ENCODE measurements at regions not wholly inside any gene's neighbourhood (a gene's known extent, or its start where the extent isn't known, plus 50 kb on each side); places are given as distances from the start of the nearest gene placed in this dataset.

- no peak for TF ChIP-seq ZFP30 (CRISPR knock-in tag; IDR thresholded peaks at IDR 0.05)
- TF ChIP-seq OSR1 (CRISPR knock-in tag; IDR thresholded peaks at IDR 0.05) = no peak
- TF ChIP-seq ZNF565 (CRISPR knock-in tag; conservative IDR thresholded peaks at IDR 0.05; ENCODE audit: low read depth) = no peak
- no peak for TF ChIP-seq ZFP3 (CRISPR knock-in tag; IDR thresholded peaks at IDR 0.05)
- no peak for TF ChIP-seq BACH2 (CRISPR knock-in tag; IDR thresholded peaks at IDR 0.05; ENCODE audit: borderline replicate concordance)
- no peak for TF ChIP-seq TCF4 (CRISPR knock-in tag; IDR thresholded peaks at IDR 0.05; ENCODE audit: borderline replicate concordance)
Measured at GRCh38 chr3:20604659-20605058, 418.7 kb upstream of the SGO1 start.

DNA sequence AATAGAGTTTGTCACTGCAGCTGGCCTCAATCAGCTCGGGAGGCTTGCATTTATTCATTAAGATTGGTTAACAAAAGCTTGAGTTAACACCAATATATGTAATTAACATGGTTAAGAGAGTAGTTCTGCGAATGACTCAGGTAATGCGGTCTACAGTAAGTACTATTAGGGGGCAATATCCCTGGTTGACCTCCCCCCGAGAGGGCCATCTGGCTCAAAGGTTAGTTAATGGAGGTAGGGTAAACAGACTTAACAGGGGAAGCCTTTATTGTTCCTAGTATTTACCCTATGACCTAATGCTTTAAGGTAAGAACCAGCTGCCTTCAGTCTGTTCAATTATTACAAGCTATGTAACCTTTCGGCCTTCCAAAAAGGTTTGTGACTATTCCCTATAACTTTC is 403.3 kb upstream of the SGO1 start:
- no peak for ATAC-seq
- TF ChIP-seq, protein P1, sequence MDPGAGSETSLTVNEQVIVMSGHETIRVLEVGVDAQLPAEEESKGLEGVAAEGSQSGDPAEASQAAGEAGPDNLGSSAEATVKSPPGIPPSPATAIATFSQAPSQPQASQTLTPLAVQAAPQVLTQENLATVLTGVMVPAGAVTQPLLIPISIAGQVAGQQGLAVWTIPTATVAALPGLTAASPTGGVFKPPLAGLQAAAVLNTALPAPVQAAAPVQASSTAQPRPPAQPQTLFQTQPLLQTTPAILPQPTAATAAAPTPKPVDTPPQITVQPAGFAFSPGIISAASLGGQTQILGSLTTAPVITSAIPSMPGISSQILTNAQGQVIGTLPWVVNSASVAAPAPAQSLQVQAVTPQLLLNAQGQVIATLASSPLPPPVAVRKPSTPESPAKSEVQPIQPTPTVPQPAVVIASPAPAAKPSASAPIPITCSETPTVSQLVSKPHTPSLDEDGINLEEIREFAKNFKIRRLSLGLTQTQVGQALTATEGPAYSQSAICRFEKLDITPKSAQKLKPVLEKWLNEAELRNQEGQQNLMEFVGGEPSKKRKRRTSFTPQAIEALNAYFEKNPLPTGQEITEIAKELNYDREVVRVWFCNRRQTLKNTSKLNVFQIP (CRISPR knock-in tag; IDR thresholded peaks at IDR 0.05; ENCODE audit: borderline replicate concordance, low read depth) = no peak
- TF ChIP-seq, protein P2, sequence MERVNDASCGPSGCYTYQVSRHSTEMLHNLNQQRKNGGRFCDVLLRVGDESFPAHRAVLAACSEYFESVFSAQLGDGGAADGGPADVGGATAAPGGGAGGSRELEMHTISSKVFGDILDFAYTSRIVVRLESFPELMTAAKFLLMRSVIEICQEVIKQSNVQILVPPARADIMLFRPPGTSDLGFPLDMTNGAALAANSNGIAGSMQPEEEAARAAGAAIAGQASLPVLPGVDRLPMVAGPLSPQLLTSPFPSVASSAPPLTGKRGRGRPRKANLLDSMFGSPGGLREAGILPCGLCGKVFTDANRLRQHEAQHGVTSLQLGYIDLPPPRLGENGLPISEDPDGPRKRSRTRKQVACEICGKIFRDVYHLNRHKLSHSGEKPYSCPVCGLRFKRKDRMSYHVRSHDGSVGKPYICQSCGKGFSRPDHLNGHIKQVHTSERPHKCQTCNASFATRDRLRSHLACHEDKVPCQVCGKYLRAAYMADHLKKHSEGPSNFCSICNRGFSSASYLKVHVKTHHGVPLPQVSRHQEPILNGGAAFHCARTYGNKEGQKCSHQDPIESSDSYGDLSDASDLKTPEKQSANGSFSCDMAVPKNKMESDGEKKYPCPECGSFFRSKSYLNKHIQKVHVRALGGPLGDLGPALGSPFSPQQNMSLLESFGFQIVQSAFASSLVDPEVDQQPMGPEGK (CRISPR knock-in tag; IDR thresholded peaks at IDR 0.05; ENCODE audit: borderline replicate concordance) = no peak
- TF ChIP-seq TCF4 (CRISPR knock-in tag; IDR thresholded peaks at IDR 0.05; ENCODE audit: borderline replicate concordance) = no peak

More at GRCh38 chr3:20604659-20605058, 418.7 kb upstream of the SGO1 start:
- no peak for ATAC-seq

GRCh38 chr3:20588781-20589180 is 402.8 kb upstream of the SGO1 start:
- TF ChIP-seq ZNF8 (CRISPR knock-in tag; IDR thresholded peaks at IDR 0.05) (no peak), ZNF565 (CRISPR knock-in tag; conservative IDR thresholded peaks at IDR 0.05; ENCODE audit: low read depth) (no peak), ESRRG (CRISPR knock-in tag; IDR thresholded peaks at IDR 0.05) (no peak), PPARA (CRISPR knock-in tag; IDR thresholded peaks at IDR 0.05; ENCODE audit: borderline replicate concordance) (no peak)
- no peak for ATAC-seq

DNA sequence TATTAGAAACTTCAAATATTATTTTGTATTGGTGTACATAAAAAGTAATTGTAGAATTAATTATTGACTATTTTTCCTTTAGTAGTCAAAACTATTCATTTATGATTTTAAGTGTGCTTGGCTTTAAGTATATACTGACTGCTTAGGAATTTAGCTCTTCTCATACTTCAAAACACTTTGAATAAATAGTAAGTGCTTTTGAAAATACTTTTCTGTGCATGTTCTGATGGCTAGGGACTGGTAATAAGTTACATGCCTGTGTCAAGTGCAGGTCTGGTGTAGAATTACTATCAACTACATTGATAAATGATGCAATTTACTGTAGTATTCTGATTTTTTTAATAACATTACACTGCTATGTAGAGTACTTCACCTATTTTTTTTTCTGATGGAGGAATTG is 397.6 kb upstream of the SGO1 start:
- no peak for ATAC-seq
- TF ChIP-seq PPARA (CRISPR knock-in tag; IDR thresholded peaks at IDR 0.05; ENCODE audit: borderline replicate concordance) = no peak
- no peak for TF ChIP-seq RARB (CRISPR knock-in tag; IDR thresholded peaks at IDR 0.05)
- no peak for TF ChIP-seq ZNF70 (CRISPR knock-in tag; IDR thresholded peaks at IDR 0.05)
- no peak for TF ChIP-seq CREB5 (CRISPR knock-in tag; IDR thresholded peaks at IDR 0.05; ENCODE audit: low read depth)

DNA sequence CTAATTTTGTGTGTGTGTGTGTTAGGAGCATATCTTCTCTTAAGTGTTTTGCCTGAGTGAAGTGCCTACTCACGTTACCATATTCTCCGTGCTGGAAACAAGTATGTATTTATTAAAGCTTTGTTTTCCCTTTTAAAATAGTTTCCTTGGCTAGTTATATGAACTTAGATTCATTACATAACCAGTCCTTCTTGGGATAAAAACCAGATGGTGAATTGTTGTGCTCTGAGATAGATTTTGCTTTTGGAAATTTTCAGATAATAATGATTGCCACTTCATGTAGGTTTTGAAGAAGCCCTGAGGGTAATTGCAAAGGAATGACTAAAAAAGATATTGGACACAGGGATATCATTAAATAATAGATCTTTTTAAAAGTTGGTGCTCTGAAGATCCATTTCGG is 390.2 kb upstream of the SGO1 start:
- ATAC-seq = peak; percentile 56
- peak; percentile 60 for TF ChIP-seq ISL1 (CRISPR knock-in tag; IDR thresholded peaks at IDR 0.05)
- TF ChIP-seq GLIS3 (CRISPR knock-in tag; IDR thresholded peaks at IDR 0.05) = no peak

DNA sequence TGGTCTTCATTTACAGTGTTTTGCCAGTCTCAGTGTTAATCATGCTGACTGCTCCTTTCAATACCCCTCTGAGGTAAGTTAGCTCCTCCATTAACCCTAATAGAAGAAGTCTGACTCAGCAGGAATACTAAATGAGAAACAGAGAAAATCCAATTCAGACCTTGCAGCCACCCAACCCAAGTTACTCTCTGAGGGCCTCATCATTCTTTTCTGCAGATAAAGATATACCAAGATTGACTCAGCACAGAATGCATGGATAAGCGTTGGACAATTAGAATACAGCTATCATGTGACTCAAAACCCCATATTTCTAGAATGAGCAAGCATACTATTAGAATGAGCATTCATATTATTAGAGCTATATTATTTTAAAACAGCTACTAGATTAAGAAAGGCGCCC is 389.1 kb upstream of the SGO1 start:
- ATAC-seq = peak; percentile 85
- TF ChIP-seq RARB (CRISPR knock-in tag; IDR thresholded peaks at IDR 0.05) = no peak
- TF ChIP-seq TSHZ2 (CRISPR knock-in tag; IDR thresholded peaks at IDR 0.05) = no peak
- no peak for TF ChIP-seq ISL1 (CRISPR knock-in tag; IDR thresholded peaks at IDR 0.05)
- no peak for TF ChIP-seq BACH2 (CRISPR knock-in tag; IDR thresholded peaks at IDR 0.05; ENCODE audit: borderline replicate concordance)
- TF ChIP-seq ZC3H10 (CRISPR knock-in tag; IDR thresholded peaks at IDR 0.05) = no peak
- no peak for TF ChIP-seq TCF4 (CRISPR knock-in tag; IDR thresholded peaks at IDR 0.05; ENCODE audit: borderline replicate concordance)
- no peak for TF ChIP-seq ARNTL (CRISPR knock-in tag; IDR thresholded peaks at IDR 0.05; ENCODE audit: borderline replicate concordance, low read depth)
- no peak for TF ChIP-seq ZFP3 (CRISPR knock-in tag; IDR thresholded peaks at IDR 0.05)
- TF ChIP-seq TOX (CRISPR knock-in tag; IDR thresholded peaks at IDR 0.05; ENCODE audit: borderline replicate concordance) = no peak; the same call in 1 of the 2 replicates
- no peak for TF ChIP-seq ZNF8 (CRISPR knock-in tag; IDR thresholded peaks at IDR 0.05)
- no peak for TF ChIP-seq CSDC2 (CRISPR knock-in tag; IDR thresholded peaks at IDR 0.05)
- TF ChIP-seq GLIS3 (CRISPR knock-in tag; IDR thresholded peaks at IDR 0.05) = no peak
- TF ChIP-seq ZNF70 (CRISPR knock-in tag; IDR thresholded peaks at IDR 0.05) = no peak
- TF ChIP-seq, protein P2 (CRISPR knock-in tag; IDR thresholded peaks at IDR 0.05; ENCODE audit: borderline replicate concordance) = no peak
- TF ChIP-seq, protein P1 (CRISPR knock-in tag; IDR thresholded peaks at IDR 0.05; ENCODE audit: borderline replicate concordance, low read depth) = no peak
- TF ChIP-seq ZFP30 (CRISPR knock-in tag; IDR thresholded peaks at IDR 0.05) = no peak

Measured in SK-N-SH treated with all-trans-retinoic acid at 6 μM for 48 hours (cell line).